Ascending aorta (tissue), 2 donors: ENCODE measurements at regions not wholly inside any gene's neighbourhood (a gene's known extent, or its start where the extent isn't known, plus 50 kb on each side); places are given as distances from the start of the nearest gene placed in this dataset.

Experiments
- DNase-seq, 2 donors: peaks; one replicate each; pipeline ENCODE4 v3.0.0-alpha.2; 2019; ENCODE audit warnings: low spot score in 2 of 2
- H3K27ac ChIP-seq, 2 donors: fragments of 200-600 bp; sonication (generic); one replicate each; pipeline ENCODE4 v1.5.1; 2016 to 2017; ENCODE audit warnings: mild to moderate bottlenecking in 1 of 2
- H3K27me3 ChIP-seq: fragments of 200-600 bp; sonication (generic); one replicate; pipeline ENCODE4 v1.5.1; 2017
- H3K36me3 ChIP-seq, 2 donors: fragments of 200-600 bp; sonication (generic); one replicate each; pipeline ENCODE4 v1.5.1; 2016
- H3K4me1 ChIP-seq, 2 donors: fragments of 200-600 bp; sonication (generic); one replicate each; pipeline ENCODE4 v1.5.1; 2016 to 2017; ENCODE audit warnings: mild to moderate bottlenecking in 1 of 2
- H3K4me3 ChIP-seq, 2 donors: fragments of 200-600 bp; sonication (generic); one replicate each; pipeline ENCODE4 v1.5.1; 2016 to 2017; ENCODE audit warnings: mild to moderate bottlenecking in 1 of 2
- H3K9me3 ChIP-seq, 2 donors: fragments of 200-600 bp; sonication (generic); one replicate each; pipeline ENCODE4 v1.5.1; 2016
- CTCF ChIP-seq, 3 experiments: fragments of 200-600 bp in 2 of 3; fragments of 450-650 bp in 1 of 3; sonication (generic) in 2 of 3; IDR thresholded peaks; one replicate each; pipeline ENCODE4 v1.5.1; 2016 to 2019; ENCODE audit warnings: antibody characterized with exemption in 3 of 3, mild to moderate bottlenecking in 1 of 3, moderate library complexity in 1 of 3
- intact Hi-C: fragments of 100-400 bp; cut with DNase I; formaldehyde crosslinking; loops from one replicate; pipeline ENCODE4 v1.15.1; 2023

- Histone ChIP-seq H3K4me3 (no peak overlapping the region), H3K36me3 (no peaks in the 10 kb centered on the region), H3K27ac (no peak overlapping the region), H3K4me1 (no peaks in the 10 kb centered on the region), H3K27me3 (no peaks in the 10 kb centered on the region), H3K9me3 (no peaks in the 10 kb centered on the region)
- intact Hi-C loops = no loop called here
- DNase-seq = no peak
- no peak for TF ChIP-seq CTCF (IDR thresholded peaks at IDR 0.05)
Observed at GRCh38 chr3:65020281-65021160, 332.7 kb upstream of the ADAMTS9 start.

- no peak overlapping the region for H3K27ac ChIP-seq
- no peaks in the 10 kb centered on the region for H3K9me3 ChIP-seq
- TF ChIP-seq CTCF (IDR thresholded peaks at IDR 0.05) = no peak
- no peaks in the 10 kb centered on the region for H3K4me1 ChIP-seq
- no peak overlapping the region for H3K4me3 ChIP-seq
- intact Hi-C loops = no loop called here
- no peaks in the 10 kb centered on the region for H3K27me3 ChIP-seq
- DNase-seq = no peak
- no peaks in the 10 kb centered on the region for H3K36me3 ChIP-seq
Observed at GRCh38 chr3:65019443-65020055, 331.7 kb upstream of the ADAMTS9 start.

- TF ChIP-seq CTCF (IDR thresholded peaks at IDR 0.05) = no peak
- Histone ChIP-seq H3K9me3 (peaks cover 0 to 1% of the 10 kb centered on the region in 2 donors), H3K27me3 (no peaks in the 10 kb centered on the region), H3K36me3 (no peaks in the 10 kb centered on the region), H3K4me3 (no peak overlapping the region), H3K4me1 (no peaks in the 10 kb centered on the region), H3K27ac (no peak overlapping the region)
- DNase-seq = no peak
- intact Hi-C loops = no loop called here
Observed at GRCh38 chr3:65018801-65019200, 331.0 kb upstream of the ADAMTS9 start.

- no peaks in the 10 kb centered on the region for H3K27me3 ChIP-seq
- H3K4me1 ChIP-seq = no peaks in the 10 kb centered on the region
- no peak overlapping the region for H3K27ac ChIP-seq
- no peak overlapping the region for H3K4me3 ChIP-seq
- intact Hi-C loops = no loop called here
- no peaks in the 10 kb centered on the region for H3K36me3 ChIP-seq
- DNase-seq = no peak
- H3K9me3 ChIP-seq = peaks cover 0 to 11% of the 10 kb centered on the region in 2 donors
- TF ChIP-seq CTCF (IDR thresholded peaks at IDR 0.05) = no peak
Observed at GRCh38 chr3:65017359-65017758, 329.6 kb upstream of the ADAMTS9 start.

GRCh38 chr3:65015711-65016110 lies 327.9 kb upstream of the ADAMTS9 start:
- Histone ChIP-seq H3K4me1 (no peaks in the 10 kb centered on the region), H3K27me3 (no peaks in the 10 kb centered on the region), H3K9me3 (peaks cover 0 to 11% of the 10 kb centered on the region in 2 donors), H3K27ac (no peak overlapping the region), H3K36me3 (peaks cover 0 to 3% of the 10 kb centered on the region in 2 donors), H3K4me3 (no peak overlapping the region)
- intact Hi-C loops = no loop called here
- no peak for TF ChIP-seq CTCF (IDR thresholded peaks at IDR 0.05)
- DNase-seq = no peak
